ENCODE measurements at regions not wholly inside any gene's neighbourhood (a gene's known extent, or its start where the extent isn't known, plus 50 kb on each side); places are given as distances from the start of the nearest gene placed in this dataset.
A peak's percentile ranks its signal among the peaks of the same experiment; 100 is the strongest.

GRCh38 chr18:29248805-29249204, 1071.9 kb upstream of the CDH2 start:
- Mint-ChIP-seq H3K4me1 (ENCODE audit: low read depth) (no peaks in the 10 kb centered on the region), H3K27ac (no peak overlapping the region)
- no peak for DNase-seq

GRCh38 chr18:29241199-29241598, 1064.3 kb upstream of the CDH2 start:
- H3K27me3 Mint-ChIP-seq (ENCODE audit: insufficient read depth): no peaks in the 10 kb centered on the region
- DNase-seq: no peak
- H3K27ac Mint-ChIP-seq: no peak overlapping the region
- H3K4me1 Mint-ChIP-seq (ENCODE audit: low read depth): no peaks in the 10 kb centered on the region
- no peaks in the 10 kb centered on the region for H3K36me3 Mint-ChIP-seq (ENCODE audit: low read depth)
- no peak for TF ChIP-seq CTCF (IDR thresholded peaks at IDR 0.05)
- no peaks in the 10 kb centered on the region for H3K9me3 Mint-ChIP-seq
- H3K4me3 Mint-ChIP-seq: no peak overlapping the region

More at GRCh38 chr18:29248805-29249204, 1071.9 kb upstream of the CDH2 start:
- H3K4me3 Mint-ChIP-seq: no peak overlapping the region
- no peaks in the 10 kb centered on the region for H3K9me3 Mint-ChIP-seq
- no peaks in the 10 kb centered on the region for H3K36me3 Mint-ChIP-seq (ENCODE audit: low read depth)
- TF ChIP-seq CTCF (IDR thresholded peaks at IDR 0.05): no peak
- peaks cover 1% of the 10 kb centered on the region; the same call in 1 of the 2 replicates for H3K27me3 Mint-ChIP-seq (ENCODE audit: insufficient read depth)

GRCh38 chr18:29234751-29235150, 1057.8 kb upstream of the CDH2 start:
- Mint-ChIP-seq H3K27ac (no peak overlapping the region), H3K9me3 (peaks cover 9% of the 10 kb centered on the region), H3K27me3 (ENCODE audit: insufficient read depth) (no peaks in the 10 kb centered on the region), H3K4me3 (no peak overlapping the region), H3K36me3 (ENCODE audit: low read depth) (peaks cover 19% of the 10 kb centered on the region), H3K4me1 (ENCODE audit: low read depth) (no peaks in the 10 kb centered on the region)
- no peak for TF ChIP-seq CTCF (IDR thresholded peaks at IDR 0.05)
- no peak for DNase-seq

- no peaks in the 10 kb centered on the region for H3K4me1 Mint-ChIP-seq (ENCODE audit: low read depth)
- peaks cover under 1% of the 10 kb centered on the region; the same call in 1 of the 2 replicates for H3K9me3 Mint-ChIP-seq
- H3K27me3 Mint-ChIP-seq (ENCODE audit: insufficient read depth): no peaks in the 10 kb centered on the region
- peaks cover 7% of the 10 kb centered on the region; the same call in 1 of the 2 replicates for H3K36me3 Mint-ChIP-seq (ENCODE audit: low read depth)
- no peak overlapping the region for H3K27ac Mint-ChIP-seq
- DNase-seq: no peak
- no peak for TF ChIP-seq CTCF (IDR thresholded peaks at IDR 0.05)
- H3K4me3 Mint-ChIP-seq: no peak overlapping the region
These were observed 1049.3 kb upstream of the CDH2 start for GRCh38 chr18:29226213-29226612.

- H3K9me3 Mint-ChIP-seq: no peaks in the 10 kb centered on the region
- no peaks in the 10 kb centered on the region for H3K36me3 Mint-ChIP-seq (ENCODE audit: low read depth)
- no peaks in the 10 kb centered on the region for H3K4me1 Mint-ChIP-seq (ENCODE audit: low read depth)
- no peak overlapping the region for H3K27ac Mint-ChIP-seq
- no peak for DNase-seq
- no peak overlapping the region for H3K4me3 Mint-ChIP-seq
- TF ChIP-seq CTCF (IDR thresholded peaks at IDR 0.05): no peak
- H3K27me3 Mint-ChIP-seq (ENCODE audit: insufficient read depth): no peaks in the 10 kb centered on the region
These were observed 1048.4 kb upstream of the CDH2 start for GRCh38 chr18:29225351-29225750.

GRCh38 chr18:29218091-29218490, 1041.2 kb upstream of the CDH2 start:
- Mint-ChIP-seq H3K4me3 (no peak overlapping the region), H3K27me3 (ENCODE audit: insufficient read depth) (no peaks in the 10 kb centered on the region), H3K36me3 (ENCODE audit: low read depth) (no peaks in the 10 kb centered on the region), H3K9me3 (no peaks in the 10 kb centered on the region), H3K4me1 (ENCODE audit: low read depth) (peaks cover 24% of the 10 kb centered on the region), H3K27ac (peak overlapping the region; percentile 60; the same call in 1 of the 2 replicates)
- DNase-seq: peak; percentile 26
- TF ChIP-seq CTCF (IDR thresholded peaks at IDR 0.05): no peak

Data from HFFc6 (cell line).